ENCODE measurements at regions not wholly inside any gene's neighbourhood (a gene's known extent, or its start where the extent isn't known, plus 50 kb on each side); places are given as distances from the start of the nearest gene placed in this dataset.

DNA sequence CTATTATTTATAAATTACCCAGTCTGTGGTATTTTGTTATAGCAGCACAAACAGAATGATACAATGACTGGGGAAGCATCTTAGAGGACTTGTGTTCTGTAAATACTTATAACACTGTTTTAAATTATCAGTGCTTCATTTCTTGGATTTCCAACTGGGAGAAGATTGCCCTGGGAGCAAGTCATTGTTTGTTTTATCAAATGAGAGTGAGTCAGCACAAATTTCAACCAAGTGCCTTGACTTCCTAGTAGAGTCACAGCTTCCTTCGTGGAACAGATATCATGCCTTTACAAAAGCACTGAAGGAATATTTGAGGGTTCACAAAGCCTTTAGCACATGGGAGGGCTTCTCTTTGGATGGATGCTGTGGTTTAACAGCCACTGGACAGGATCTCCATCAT, 234.1 kb downstream of the KTN1 start:
- TF ChIP-seq, protein P1, sequence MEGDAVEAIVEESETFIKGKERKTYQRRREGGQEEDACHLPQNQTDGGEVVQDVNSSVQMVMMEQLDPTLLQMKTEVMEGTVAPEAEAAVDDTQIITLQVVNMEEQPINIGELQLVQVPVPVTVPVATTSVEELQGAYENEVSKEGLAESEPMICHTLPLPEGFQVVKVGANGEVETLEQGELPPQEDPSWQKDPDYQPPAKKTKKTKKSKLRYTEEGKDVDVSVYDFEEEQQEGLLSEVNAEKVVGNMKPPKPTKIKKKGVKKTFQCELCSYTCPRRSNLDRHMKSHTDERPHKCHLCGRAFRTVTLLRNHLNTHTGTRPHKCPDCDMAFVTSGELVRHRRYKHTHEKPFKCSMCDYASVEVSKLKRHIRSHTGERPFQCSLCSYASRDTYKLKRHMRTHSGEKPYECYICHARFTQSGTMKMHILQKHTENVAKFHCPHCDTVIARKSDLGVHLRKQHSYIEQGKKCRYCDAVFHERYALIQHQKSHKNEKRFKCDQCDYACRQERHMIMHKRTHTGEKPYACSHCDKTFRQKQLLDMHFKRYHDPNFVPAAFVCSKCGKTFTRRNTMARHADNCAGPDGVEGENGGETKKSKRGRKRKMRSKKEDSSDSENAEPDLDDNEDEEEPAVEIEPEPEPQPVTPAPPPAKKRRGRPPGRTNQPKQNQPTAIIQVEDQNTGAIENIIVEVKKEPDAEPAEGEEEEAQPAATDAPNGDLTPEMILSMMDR (IDR thresholded peaks at IDR 0.05) = no peak
- no peak for TF ChIP-seq POLR2A (IDR thresholded peaks at IDR 0.05)
